ENCODE measurements at regions not wholly inside any gene's neighbourhood (a gene's known extent, or its start where the extent isn't known, plus 50 kb on each side); places are given as distances from the start of the nearest gene placed in this dataset.
"Not testable (repeated sequence)": the region's sequence is repeated elsewhere in the genome, so short reads cannot be mapped to it uniquely, and the experiment has no call there.

GRCh38 chr17:71592431-71592830, 528.4 kb upstream of the SOX9 start:
- H3K4me1 ChIP-seq (ENCODE audit: control insufficient read depth, low read depth, low read length): no peaks in the 10 kb centered on the region
- no peak overlapping the region for H3K4me3 ChIP-seq (ENCODE audit: low read length)
- H3K36me3 ChIP-seq (ENCODE audit: control insufficient read depth, low read depth, low read length): no peaks in the 10 kb centered on the region
- H3K9me3 ChIP-seq (ENCODE audit: control insufficient read depth, low read depth, low read length): no peaks in the 10 kb centered on the region
- H3K9ac ChIP-seq (ENCODE audit: low read length): no peak overlapping the region
- no peak overlapping the region for H3K27ac ChIP-seq (ENCODE audit: low read length)
- H3K27me3 ChIP-seq (ENCODE audit: control insufficient read depth, insufficient read depth, low read length): no peaks in the 10 kb centered on the region

GRCh38 chr17:71593078-71593477, 527.7 kb upstream of the SOX9 start:
- H3K9me3 ChIP-seq (ENCODE audit: control insufficient read depth, low read depth, low read length): no peaks in the 10 kb centered on the region
- no peak overlapping the region for H3K4me3 ChIP-seq (ENCODE audit: low read length)
- H3K27ac ChIP-seq (ENCODE audit: low read length): no peak overlapping the region
- no peaks in the 10 kb centered on the region for H3K36me3 ChIP-seq (ENCODE audit: control insufficient read depth, low read depth, low read length)
- no peaks in the 10 kb centered on the region for H3K27me3 ChIP-seq (ENCODE audit: control insufficient read depth, insufficient read depth, low read length)
- no peak overlapping the region for H3K9ac ChIP-seq (ENCODE audit: low read length)
- no peaks in the 10 kb centered on the region for H3K4me1 ChIP-seq (ENCODE audit: control insufficient read depth, low read depth, low read length)

GRCh38 chr17:71599583-71599982, 521.2 kb upstream of the SOX9 start:
- H3K27me3 ChIP-seq (ENCODE audit: control insufficient read depth, insufficient read depth, low read length); H3K4me3 ChIP-seq (ENCODE audit: low read length); H3K36me3 ChIP-seq (ENCODE audit: control insufficient read depth, low read depth, low read length); H3K9me3 ChIP-seq (ENCODE audit: control insufficient read depth, low read depth, low read length); H3K9ac ChIP-seq (ENCODE audit: low read length); H3K4me1 ChIP-seq (ENCODE audit: control insufficient read depth, low read depth, low read length); H3K27ac ChIP-seq (ENCODE audit: low read length): not testable (repeated sequence)

GRCh38 chr17:71600137-71600789, 520.6 kb upstream of the SOX9 start:
- Histone ChIP-seq H3K4me1 (ENCODE audit: control insufficient read depth, low read depth, low read length) (no peaks in the 10 kb centered on the region), H3K27me3 (ENCODE audit: control insufficient read depth, insufficient read depth, low read length) (no peaks in the 10 kb centered on the region), H3K36me3 (ENCODE audit: control insufficient read depth, low read depth, low read length) (no peaks in the 10 kb centered on the region), H3K4me3 (ENCODE audit: low read length) (no peak overlapping the region), H3K27ac (ENCODE audit: low read length) (no peak overlapping the region), H3K9ac (ENCODE audit: low read length) (no peak overlapping the region), H3K9me3 (ENCODE audit: control insufficient read depth, low read depth, low read length) (no peaks in the 10 kb centered on the region)

- Histone ChIP-seq H3K4me1 (ENCODE audit: control insufficient read depth, low read depth, low read length) (no peaks in the 10 kb centered on the region), H3K36me3 (ENCODE audit: control insufficient read depth, low read depth, low read length) (no peaks in the 10 kb centered on the region), H3K9ac (ENCODE audit: low read length) (no peak overlapping the region), H3K27me3 (ENCODE audit: control insufficient read depth, insufficient read depth, low read length) (no peaks in the 10 kb centered on the region), H3K9me3 (ENCODE audit: control insufficient read depth, low read depth, low read length) (no peaks in the 10 kb centered on the region), H3K4me3 (ENCODE audit: low read length) (no peak overlapping the region), H3K27ac (ENCODE audit: low read length) (no peak overlapping the region)
Measured at GRCh38 chr17:71601894-71602504, 518.8 kb upstream of the SOX9 start.

- Histone ChIP-seq H3K36me3 (ENCODE audit: control insufficient read depth, low read depth, low read length) (no peaks in the 10 kb centered on the region), H3K9ac (ENCODE audit: low read length) (no peak overlapping the region), H3K4me1 (ENCODE audit: control insufficient read depth, low read depth, low read length) (no peaks in the 10 kb centered on the region), H3K27me3 (ENCODE audit: control insufficient read depth, insufficient read depth, low read length) (no peaks in the 10 kb centered on the region), H3K9me3 (ENCODE audit: control insufficient read depth, low read depth, low read length) (peaks cover 3% of the 10 kb centered on the region), H3K27ac (ENCODE audit: low read length) (no peak overlapping the region), H3K4me3 (ENCODE audit: low read length) (no peak overlapping the region)
Measured at GRCh38 chr17:71613996-71614395, 506.8 kb upstream of the SOX9 start.

GRCh38 chr17:71615820-71616219, 505.0 kb upstream of the SOX9 start:
- Histone ChIP-seq H3K4me1 (ENCODE audit: control insufficient read depth, low read depth, low read length) (no peaks in the 10 kb centered on the region), H3K36me3 (ENCODE audit: control insufficient read depth, low read depth, low read length) (no peaks in the 10 kb centered on the region), H3K9ac (ENCODE audit: low read length) (no peak overlapping the region), H3K9me3 (ENCODE audit: control insufficient read depth, low read depth, low read length) (peaks cover 3% of the 10 kb centered on the region), H3K4me3 (ENCODE audit: low read length) (no peak overlapping the region), H3K27ac (ENCODE audit: low read length) (no peak overlapping the region), H3K27me3 (ENCODE audit: control insufficient read depth, insufficient read depth, low read length) (no peaks in the 10 kb centered on the region)

- H3K27me3 ChIP-seq (ENCODE audit: control insufficient read depth, insufficient read depth, low read length); H3K36me3 ChIP-seq (ENCODE audit: control insufficient read depth, low read depth, low read length); H3K4me1 ChIP-seq (ENCODE audit: control insufficient read depth, low read depth, low read length); H3K4me3 ChIP-seq (ENCODE audit: low read length); H3K27ac ChIP-seq (ENCODE audit: low read length); H3K9me3 ChIP-seq (ENCODE audit: control insufficient read depth, low read depth, low read length); H3K9ac ChIP-seq (ENCODE audit: low read length): not testable (repeated sequence)
Measured at GRCh38 chr17:71617767-71618166, 503.1 kb upstream of the SOX9 start.

GRCh38 chr17:71625330-71625729, 495.5 kb upstream of the SOX9 start:
- Histone ChIP-seq H3K9ac (ENCODE audit: low read length) (no peak overlapping the region), H3K4me1 (ENCODE audit: control insufficient read depth, low read depth, low read length) (no peaks in the 10 kb centered on the region), H3K36me3 (ENCODE audit: control insufficient read depth, low read depth, low read length) (no peaks in the 10 kb centered on the region), H3K9me3 (ENCODE audit: control insufficient read depth, low read depth, low read length) (no peaks in the 10 kb centered on the region), H3K4me3 (ENCODE audit: low read length) (no peak overlapping the region), H3K27me3 (ENCODE audit: control insufficient read depth, insufficient read depth, low read length) (no peaks in the 10 kb centered on the region), H3K27ac (ENCODE audit: low read length) (no peak overlapping the region)

- H3K27ac ChIP-seq (ENCODE audit: low read length): no peak overlapping the region
- H3K9ac ChIP-seq (ENCODE audit: low read length): no peak overlapping the region
- no peaks in the 10 kb centered on the region for H3K4me1 ChIP-seq (ENCODE audit: control insufficient read depth, low read depth, low read length)
- H3K9me3 ChIP-seq (ENCODE audit: control insufficient read depth, low read depth, low read length): no peaks in the 10 kb centered on the region
- H3K4me3 ChIP-seq (ENCODE audit: low read length): no peak overlapping the region
- no peaks in the 10 kb centered on the region for H3K36me3 ChIP-seq (ENCODE audit: control insufficient read depth, low read depth, low read length)
- H3K27me3 ChIP-seq (ENCODE audit: control insufficient read depth, insufficient read depth, low read length): no peaks in the 10 kb centered on the region
Measured at GRCh38 chr17:71628306-71628705, 492.5 kb upstream of the SOX9 start.

- Histone ChIP-seq H3K4me3 (ENCODE audit: low read length) (no peak overlapping the region), H3K4me1 (ENCODE audit: control insufficient read depth, low read depth, low read length) (no peaks in the 10 kb centered on the region), H3K27me3 (ENCODE audit: control insufficient read depth, insufficient read depth, low read length) (no peaks in the 10 kb centered on the region), H3K27ac (ENCODE audit: low read length) (no peak overlapping the region), H3K9ac (ENCODE audit: low read length) (no peak overlapping the region), H3K36me3 (ENCODE audit: control insufficient read depth, low read depth, low read length) (no peaks in the 10 kb centered on the region), H3K9me3 (ENCODE audit: control insufficient read depth, low read depth, low read length) (no peaks in the 10 kb centered on the region)
Measured at GRCh38 chr17:71631483-71631882, 489.3 kb upstream of the SOX9 start.

GRCh38 chr17:71632328-71632727, 488.5 kb upstream of the SOX9 start:
- H3K36me3 ChIP-seq (ENCODE audit: control insufficient read depth, low read depth, low read length): no peaks in the 10 kb centered on the region
- H3K4me1 ChIP-seq (ENCODE audit: control insufficient read depth, low read depth, low read length): no peaks in the 10 kb centered on the region
- no peaks in the 10 kb centered on the region for H3K27me3 ChIP-seq (ENCODE audit: control insufficient read depth, insufficient read depth, low read length)
- no peak overlapping the region for H3K27ac ChIP-seq (ENCODE audit: low read length)
- H3K9ac ChIP-seq (ENCODE audit: low read length): no peak overlapping the region
- no peak overlapping the region for H3K4me3 ChIP-seq (ENCODE audit: low read length)
- no peaks in the 10 kb centered on the region for H3K9me3 ChIP-seq (ENCODE audit: control insufficient read depth, low read depth, low read length)

All from iPS-18a (cell line).